ENCODE measurements at regions not wholly inside any gene's neighbourhood (a gene's known extent, or its start where the extent isn't known, plus 50 kb on each side); places are given as distances from the start of the nearest gene placed in this dataset.

- TF ChIP-seq POLR2AphosphoS5 (IDR thresholded peaks at IDR 0.05; ENCODE audit: borderline replicate concordance, low read depth, low read length) (no peak), EZH2 (IDR thresholded peaks at IDR 0.05) (no peak)
Measured at GRCh38 chr11:101336155-101336554, 206.5 kb upstream of the PGR start.

All from SK-N-MC (cell line).